GM23338 (cell line): ENCODE measurements at regions not wholly inside any gene's neighbourhood (a gene's known extent, or its start where the extent isn't known, plus 50 kb on each side); places are given as distances from the start of the nearest gene placed in this dataset.

ENCODE experiments used
- ATAC-seq: fragments of 200-7000 bp; cut with Tn5 transposase; 3 replicates; pipeline ENCODE4 v1.9.1; 2020
- DNase-seq: peaks from one replicate; pipeline ENCODE4 v3.0.0-alpha.2; 2015; ENCODE audit warnings: low spot score
- H2AFZ ChIP-seq: fragments of 200-600 bp; sonication (generic); 2 replicates; pipeline ENCODE4 v1.8.0; 2016; ENCODE audit warnings: antibody characterized with exemption, mild to moderate bottlenecking, moderate library complexity
- H3F3A ChIP-seq: fragments of 200-600 bp; sonication (generic); replicated peaks from 2 replicates; pipeline ENCODE4 v1.8.0; 2017; ENCODE audit warnings: antibody characterized with exemption, mixed run types, low read depth
- H3K27ac ChIP-seq: fragments of 200-600 bp; sonication (generic); 2 replicates; pipeline ENCODE4 v1.6.1; 2016; ENCODE audit warnings: low read depth
- H3K27me3 ChIP-seq: fragments of 200-600 bp; sonication (generic); 2 replicates; pipeline ENCODE4 v1.8.0; 2016; ENCODE audit warnings: mild to moderate bottlenecking, mixed run types, moderate library complexity; ENCODE audit not compliant: insufficient read depth
- H3K36me3 ChIP-seq: fragments of 200-600 bp; sonication (generic); 2 replicates; pipeline ENCODE4 v1.8.0; 2016; ENCODE audit warnings: mild to moderate bottlenecking; ENCODE audit not compliant: insufficient read depth
- H3K4me1 ChIP-seq: fragments of 200-600 bp; sonication (generic); 2 replicates; pipeline ENCODE4 v1.8.0; 2016; ENCODE audit warnings: mild to moderate bottlenecking, moderate library complexity; ENCODE audit not compliant: insufficient read depth
- H3K4me2 ChIP-seq: fragments of 200-600 bp; sonication (generic); 2 replicates; pipeline ENCODE4 v1.7.1; 2017; ENCODE audit warnings: mixed run types
- H3K4me3 ChIP-seq: fragments of 200-600 bp; sonication (generic); 2 replicates; pipeline ENCODE4 v1.6.1; 2016; ENCODE audit warnings: mixed run types
- H3K79me2 ChIP-seq: fragments of 200-600 bp; sonication (generic); replicated peaks from 2 replicates; pipeline ENCODE4 v1.8.0; 2017; ENCODE audit warnings: mild to moderate bottlenecking; ENCODE audit not compliant: insufficient read depth
- H3K9me2 ChIP-seq: fragments of 200-600 bp; sonication (generic); 2 replicates; pipeline ENCODE4 v1.8.0; 2017; ENCODE audit not compliant: insufficient read depth
- H4K20me1 ChIP-seq: fragments of 200-600 bp; sonication (generic); replicated peaks from 2 replicates; pipeline ENCODE4 v1.8.0; 2017; ENCODE audit warnings: mild to moderate bottlenecking; ENCODE audit not compliant: insufficient read depth
- H3K27ac Mint-ChIP-seq: 2 replicates; pipeline ENCODE4 v1.8.0; 2020; ENCODE audit warnings: inconsistent platforms, mild to moderate bottlenecking, moderate library complexity, mixed read lengths
- H3K27me3 Mint-ChIP-seq: 3 replicates; pipeline ENCODE4 v1.8.0; 2022; ENCODE audit warnings: low read depth, mild to moderate bottlenecking, moderate library complexity, mixed read lengths, inconsistent platforms; ENCODE audit not compliant: insufficient read depth, poor library complexity
- H3K36me3 Mint-ChIP-seq: 3 replicates; pipeline ENCODE4 v1.8.0; 2021; ENCODE audit warnings: low read depth, mild to moderate bottlenecking, inconsistent platforms, moderate library complexity, mixed read lengths
- H3K4me1 Mint-ChIP-seq: 3 replicates; pipeline ENCODE4 v1.8.0; 2020; ENCODE audit warnings: mild to moderate bottlenecking, inconsistent platforms, mixed read lengths
- H3K4me3 Mint-ChIP-seq: 3 replicates; pipeline ENCODE4 v1.8.0; 2021; ENCODE audit warnings: moderate library complexity, mild to moderate bottlenecking, inconsistent platforms, mixed read lengths
- H3K9me3 Mint-ChIP-seq: 3 replicates; pipeline ENCODE4 v1.8.0; 2020; ENCODE audit warnings: moderate library complexity, mild to moderate bottlenecking, inconsistent platforms, mixed read lengths
- CTCF ChIP-seq, 2 experiments: fragments of 200-600 bp in 1 of 2; sonication (generic) in 1 of 2; conservative IDR thresholded peaks; 2 replicates each; pipeline versions ENCODE4 v1.5.1 to v1.6.1; 2016 to 2017; ENCODE audit warnings: antibody characterized with exemption in 2 of 2, low read depth in 2 of 2, mild to moderate bottlenecking in 2 of 2, moderate library complexity in 1 of 2
- ETS1 ChIP-seq: IDR thresholded peaks from 2 replicates; pipeline ENCODE4 v1.6.1; 2016; ENCODE audit warnings: antibody characterized with exemption
- EZH2 ChIP-seq: fragments of 200-600 bp; sonication (generic); IDR thresholded peaks from one replicate; pipeline ENCODE4 v1.8.0; 2017; ENCODE audit warnings: antibody characterized with exemption, mild to moderate bottlenecking, low read depth; ENCODE audit not compliant: unreplicated experiment
- JUNB ChIP-seq: IDR thresholded peaks from one replicate; pipeline ENCODE4 v1.6.1; 2016; ENCODE audit warnings: antibody characterized with exemption; ENCODE audit not compliant: unreplicated experiment
- NANOG ChIP-seq: IDR thresholded peaks from 2 replicates; pipeline ENCODE4 v1.6.1; 2016; ENCODE audit warnings: antibody characterized with exemption, borderline replicate concordance
- STAT1 ChIP-seq: IDR thresholded peaks from one replicate; pipeline ENCODE4 v1.6.1; 2016; ENCODE audit warnings: antibody characterized with exemption; ENCODE audit not compliant: unreplicated experiment
- ZNF462 ChIP-seq: fragments of 250-450 bp; sonication (Bioruptor Pico); IDR thresholded peaks from 2 replicates; pipeline ENCODE4 v1.5.0; 2020; ENCODE audit warnings: mild to moderate bottlenecking, moderate library complexity

- TF ChIP-seq ETS1, result no peak
These were observed 145.3 kb upstream of the ADCY2 start (continued) for GRCh38 chr5:7250611-7251010.

GRCh38 chr5:7251132-7251531 lies 144.8 kb upstream of the ADCY2 start:
- peaks cover 2% of the 10 kb centered on the region for H3K27me3 Mint-ChIP-seq

More at GRCh38 chr5:7251132-7251531, 144.8 kb upstream of the ADCY2 start:
- H3K4me1 ChIP-seq, result no peaks in the 10 kb centered on the region; the same call in 1 of the 2 replicates
- TF ChIP-seq ZNF462, result no peak
- no peak for TF ChIP-seq STAT1
- no peak for TF ChIP-seq NANOG
- no peak for TF ChIP-seq EZH2
- no peak for TF ChIP-seq JUNB
- TF ChIP-seq ETS1, result no peak
- no peak for TF ChIP-seq CTCF (conservative IDR thresholded peaks at IDR 0.05; ENCODE audit: low read depth in 2 of 2)
- no peaks in the 10 kb centered on the region for H3K27me3 ChIP-seq
- no peak overlapping the region for H3K27ac Mint-ChIP-seq
- no peaks in the 10 kb centered on the region for H3K79me2 ChIP-seq
- H3K4me3 ChIP-seq, result no peak overlapping the region
- H3F3A ChIP-seq, result no peaks in the 10 kb centered on the region
- no peak overlapping the region for H3K4me2 ChIP-seq
- no peaks in the 10 kb centered on the region for H3K36me3 ChIP-seq
- H3K4me3 Mint-ChIP-seq, result no peak overlapping the region
- no peaks in the 10 kb centered on the region for H3K9me3 Mint-ChIP-seq
- ATAC-seq (no peak), DNase-seq (no peak)
- peaks cover 9% of the 10 kb centered on the region; the same call in 1 of the 2 replicates for H3K9me2 ChIP-seq
- H2AFZ ChIP-seq, result no peak overlapping the region
- H3K36me3 Mint-ChIP-seq, result no peaks in the 10 kb centered on the region
- peaks cover 4% of the 10 kb centered on the region; the same call in 2 of the 3 replicates for H3K4me1 Mint-ChIP-seq
- no peaks in the 10 kb centered on the region for H4K20me1 ChIP-seq
- no peak overlapping the region for H3K27ac ChIP-seq
